ENCODE measurements at regions not wholly inside any gene's neighbourhood (a gene's known extent, or its start where the extent isn't known, plus 50 kb on each side); places are given as distances from the start of the nearest gene placed in this dataset.

DNA sequence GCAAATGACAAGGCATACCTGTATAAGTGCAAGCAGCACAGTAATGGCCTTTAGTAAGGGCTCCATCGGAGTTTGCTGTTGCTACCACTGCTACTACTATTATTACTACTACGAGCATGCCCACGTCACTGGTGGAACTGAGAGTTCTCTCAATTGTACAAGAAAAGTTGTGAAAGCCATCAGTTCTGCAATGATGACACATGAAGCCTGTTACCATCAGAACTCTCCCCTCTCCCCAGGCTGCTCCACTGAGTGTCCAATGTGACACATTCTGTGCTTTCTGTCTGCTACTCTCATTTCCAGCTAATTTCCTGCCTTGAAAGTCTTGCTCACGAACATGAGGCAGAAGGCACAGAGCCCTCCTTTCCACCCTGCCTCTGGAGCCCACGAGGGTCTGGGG, 263.2 kb upstream of the MGMT start:
- TF ChIP-seq ATF3 (IDR thresholded peaks at IDR 0.05): no peak
- no peak for TF ChIP-seq POLR2A (IDR thresholded peaks at IDR 0.05; ENCODE audit: borderline replicate concordance, extremely low read depth, insufficient read depth, insufficient read length)
- TF ChIP-seq SIN3A (IDR thresholded peaks at IDR 0.05; ENCODE audit: low read depth): no peak
- no peak for TF ChIP-seq EGR1 (IDR thresholded peaks at IDR 0.05; ENCODE audit: low read depth)
- no peak for TF ChIP-seq CEBPB (IDR thresholded peaks at IDR 0.05; ENCODE audit: low read depth)
- no peak for TF ChIP-seq REST (IDR thresholded peaks at IDR 0.05; ENCODE audit: low read depth)
- Histone ChIP-seq H3K4me3 (replicated peaks in 1 of 2; ENCODE audit: low read depth in 1 of 2, low read length in 2 of 2) (no peak overlapping the region), H3K79me2 (ENCODE audit: insufficient read depth, low read length) (no peaks in the 10 kb centered on the region), H3K4me1 (ENCODE audit: control insufficient read depth in 1 of 2, insufficient read depth in 2 of 2, low read length in 2 of 2) (no peaks in the 10 kb centered on the region), H3K27me3 (ENCODE audit: insufficient read depth, low read length) (no peaks in the 10 kb centered on the region), H4K20me1 (ENCODE audit: insufficient read depth) (no peaks in the 10 kb centered on the region), H3K9me2 (ENCODE audit: insufficient read depth) (no peaks in the 10 kb centered on the region), H2AFZ (ENCODE audit: low read depth, low read length, poor library complexity, severe bottlenecking) (no peak overlapping the region), H3K27ac (ENCODE audit: low read depth, low read length) (no peak overlapping the region), H3K9ac (ENCODE audit: low read length) (no peak overlapping the region), H3K4me2 (ENCODE audit: low read length) (no peak overlapping the region), H3K36me3 (ENCODE audit: control insufficient read depth in 1 of 2, insufficient read depth in 2 of 2, low read length in 2 of 2) (no peaks in the 10 kb centered on the region; a peak in 1 of 4 replicates), H3K9me3 (ENCODE audit: control insufficient read depth in 1 of 2, insufficient read depth in 1 of 2, low read depth in 1 of 2, low read length in 2 of 2) (peaks cover 2 to 17% of the 10 kb centered on the region in 2 experiments; a peak in 2 of 4 replicates)
- DNase-seq (ENCODE audit: low read depth, low spot score) (no peak), ATAC-seq (no peak)
- CTCF ChIA-PET: no interaction called here
- POLR2A ChIA-PET: no interaction called here
- RAD21 ChIA-PET (ENCODE audit: low non-redundant PET in 1 of 2, low total read pairs in 2 of 2, uncharacterized antibody in 2 of 2, unreplicated experiment in 2 of 2): no interaction called here
- no TSS peak for BruUV-seq (replicated peaks)
- intact Hi-C loops (cut with micrococcal nuclease): no loop called here

DNA sequence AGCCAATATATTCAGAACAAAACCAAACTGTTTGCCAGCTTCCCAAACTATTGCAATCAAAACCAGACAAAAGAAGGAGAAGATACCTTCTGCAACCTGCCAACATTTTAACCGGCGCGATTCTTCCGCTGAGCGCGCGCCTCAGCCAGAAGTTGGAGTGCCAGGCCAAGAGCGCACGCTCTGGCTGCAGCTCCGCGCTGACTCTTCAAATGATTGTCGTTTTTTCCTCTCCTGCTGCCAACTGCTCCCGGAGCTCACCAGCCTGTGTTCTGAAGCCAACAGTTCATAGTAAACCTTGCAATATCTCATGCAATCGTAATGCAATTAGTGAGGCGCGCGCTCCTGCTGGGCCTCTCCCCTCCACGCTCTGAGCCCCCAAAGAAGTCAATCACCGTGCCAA, 259.7 kb upstream of the MGMT start:
- intact Hi-C loops (cut with micrococcal nuclease): no loop called here

More for the DNA sequence above, 259.7 kb upstream of the MGMT start:
- no peaks in the 10 kb centered on the region for H4K20me1 ChIP-seq (ENCODE audit: insufficient read depth)
- H3K79me2 ChIP-seq (ENCODE audit: insufficient read depth, low read length): no peaks in the 10 kb centered on the region
- H3K36me3 ChIP-seq (ENCODE audit: control insufficient read depth in 1 of 2, insufficient read depth in 2 of 2, low read length in 2 of 2): no peaks in the 10 kb centered on the region
- no peak overlapping the region for H3K27ac ChIP-seq (ENCODE audit: low read depth, low read length)
- H3K27me3 ChIP-seq (ENCODE audit: insufficient read depth, low read length): no peaks in the 10 kb centered on the region
- no peak for DNase-seq (ENCODE audit: low read depth, low spot score)
- no peak overlapping the region for H3K9ac ChIP-seq (ENCODE audit: low read length)
- ChIA-PET POLR2A (no interaction called here), RAD21 (ENCODE audit: low non-redundant PET in 1 of 2, low total read pairs in 2 of 2, uncharacterized antibody in 2 of 2, unreplicated experiment in 2 of 2) (no interaction called here), CTCF (no interaction called here)
- no peak overlapping the region for H2AFZ ChIP-seq (ENCODE audit: low read depth, low read length, poor library complexity, severe bottlenecking)
- no peaks in the 10 kb centered on the region for H3K9me2 ChIP-seq (ENCODE audit: insufficient read depth)
- no peaks in the 10 kb centered on the region for H3K4me1 ChIP-seq (ENCODE audit: control insufficient read depth in 1 of 2, insufficient read depth in 2 of 2, low read length in 2 of 2)
- no peak for ATAC-seq
- TF ChIP-seq REST (IDR thresholded peaks at IDR 0.05; ENCODE audit: low read depth) (no peak), ZBTB33 (IDR thresholded peaks at IDR 0.05; ENCODE audit: extremely low read depth, insufficient replicate concordance, low read length) (no peak), SP1 (IDR thresholded peaks at IDR 0.05; ENCODE audit: low read depth) (no peak)
- BruUV-seq (replicated peaks): no TSS peak
- H3K4me3 ChIP-seq (replicated peaks in 1 of 2; ENCODE audit: low read depth in 1 of 2, low read length in 2 of 2): no peak overlapping the region
- H3K4me2 ChIP-seq (ENCODE audit: low read length): no peak overlapping the region
- H3K9me3 ChIP-seq (ENCODE audit: control insufficient read depth in 1 of 2, insufficient read depth in 1 of 2, low read depth in 1 of 2, low read length in 2 of 2): peaks cover 2 to 7% of the 10 kb centered on the region in 2 experiments; a peak in 2 of 4 replicates
